WERI-Rb-1 (cell line): ENCODE measurements at regions not wholly inside any gene's neighbourhood (a gene's known extent, or its start where the extent isn't known, plus 50 kb on each side); places are given as distances from the start of the nearest gene placed in this dataset.

Experiments
- DNase-seq: peaks from one replicate; pipeline ENCODE4 v3.0.0-alpha.2; 2020
- H3K27ac ChIP-seq: fragments of 250-450 bp; sonication (Bioruptor Pico); 2 replicates; pipeline ENCODE4 v1.5.1; 2020; ENCODE audit warnings: mild to moderate bottlenecking, moderate library complexity
- H3K27me3 ChIP-seq: fragments of 250-450 bp; sonication (Bioruptor Pico); 2 replicates; pipeline ENCODE4 v1.5.1; 2021; ENCODE audit warnings: mild to moderate bottlenecking, low read depth, moderate library complexity; ENCODE audit not compliant: insufficient read depth, severe bottlenecking
- H3K36me3 ChIP-seq: fragments of 250-450 bp; sonication (Bioruptor Pico); 2 replicates; pipeline ENCODE4 v1.5.1; 2020; ENCODE audit warnings: mild to moderate bottlenecking, moderate library complexity
- H3K4me3 ChIP-seq: 2 replicates; pipeline ENCODE4 v1.5.1; 2011; ENCODE audit warnings: low read depth, mild to moderate bottlenecking, control low read depth, low read length
- H3K9me3 ChIP-seq: fragments of 250-450 bp; sonication (Bioruptor Pico); 2 replicates; pipeline ENCODE4 v1.5.1; 2021; ENCODE audit warnings: mild to moderate bottlenecking, moderate library complexity; ENCODE audit not compliant: severe bottlenecking
- CTCF ChIP-seq: IDR thresholded peaks from 2 replicates; pipeline ENCODE4 v1.5.1; 2011; ENCODE audit warnings: low read depth, mild to moderate bottlenecking, control low read depth, inconsistent platforms, low read length

GRCh38 chr5:88954511-88954910 lies 71.5 kb upstream of the MEF2C start:
- Histone ChIP-seq H3K27me3 (no peaks in the 10 kb centered on the region), H3K36me3 (no peaks in the 10 kb centered on the region), H3K4me3 (no peak overlapping the region), H3K9me3 (no peaks in the 10 kb centered on the region), H3K27ac (no peak overlapping the region)
- no peak for TF ChIP-seq CTCF
- DNase-seq = no peak

GRCh38 chr5:88952996-88953643 lies 70.1 kb upstream of the MEF2C start:
- no peak overlapping the region for H3K4me3 ChIP-seq
- no peak for DNase-seq
- H3K27ac ChIP-seq = no peak overlapping the region
- no peak for TF ChIP-seq CTCF
- H3K27me3 ChIP-seq = no peaks in the 10 kb centered on the region
- H3K9me3 ChIP-seq = no peaks in the 10 kb centered on the region
- H3K36me3 ChIP-seq = no peaks in the 10 kb centered on the region

GRCh38 chr5:88952344-88952743 lies 69.4 kb upstream of the MEF2C start:
- H3K4me3 ChIP-seq = no peak overlapping the region
- no peak for DNase-seq
- H3K27ac ChIP-seq = no peak overlapping the region
- H3K36me3 ChIP-seq = no peaks in the 10 kb centered on the region
- no peaks in the 10 kb centered on the region for H3K27me3 ChIP-seq
- no peak for TF ChIP-seq CTCF
- no peaks in the 10 kb centered on the region for H3K9me3 ChIP-seq

GRCh38 chr5:88951457-88951856 lies 68.5 kb upstream of the MEF2C start:
- Histone ChIP-seq H3K36me3 (no peaks in the 10 kb centered on the region), H3K9me3 (no peaks in the 10 kb centered on the region), H3K4me3 (no peak overlapping the region), H3K27ac (no peak overlapping the region), H3K27me3 (no peaks in the 10 kb centered on the region)
- TF ChIP-seq CTCF = no peak
- no peak for DNase-seq

- Histone ChIP-seq H3K27me3 (no peaks in the 10 kb centered on the region), H3K27ac (no peak overlapping the region), H3K4me3 (no peak overlapping the region), H3K36me3 (no peaks in the 10 kb centered on the region), H3K9me3 (no peaks in the 10 kb centered on the region)
- no peak for TF ChIP-seq CTCF
- no peak for DNase-seq
Observed at GRCh38 chr5:88948746-88949600, 66.0 kb upstream of the MEF2C start.
